Esophagus (tissue), 2 donors: ENCODE measurements at regions not wholly inside any gene's neighbourhood (a gene's known extent, or its start where the extent isn't known, plus 50 kb on each side); places are given as distances from the start of the nearest gene placed in this dataset.
A peak's percentile ranks its signal among the peaks of the same experiment; 100 is the strongest.
"Not testable (repeated sequence)": the region's sequence is repeated elsewhere in the genome, so short reads cannot be mapped to it uniquely, and the experiment has no call there.

Experiments
- H3K27ac ChIP-seq, 2 donors: one replicate each; pipeline ENCODE4 v1.5.1; 2013; ENCODE audit warnings: low read depth in 2 of 2, mild to moderate bottlenecking in 2 of 2, inconsistent platforms in 1 of 2, low read length in 1 of 2, moderate library complexity in 1 of 2
- H3K27me3 ChIP-seq, 2 donors: one replicate each; pipeline ENCODE4 v1.6.1; 2013; ENCODE audit warnings: low read length in 2 of 2, control low read depth in 1 of 2, mild to moderate bottlenecking in 1 of 2; ENCODE audit not compliant: insufficient read depth in 2 of 2, control insufficient read depth in 1 of 2
- H3K36me3 ChIP-seq, 2 donors: one replicate each; pipeline ENCODE4 v1.6.1; 2013; ENCODE audit warnings: low read length in 1 of 2; ENCODE audit not compliant: control insufficient read depth in 2 of 2, insufficient read depth in 2 of 2
- H3K4me1 ChIP-seq, 2 donors: one replicate each; pipeline ENCODE4 v1.6.1; 2013; ENCODE audit warnings: low read length in 1 of 2; ENCODE audit not compliant: control insufficient read depth in 2 of 2, insufficient read depth in 2 of 2
- H3K4me3 ChIP-seq, 2 donors: one replicate each; pipeline ENCODE4 v1.5.1; 2013; ENCODE audit warnings: low read length in 2 of 2, mild to moderate bottlenecking in 2 of 2, low read depth in 1 of 2, moderate library complexity in 1 of 2
- H3K9me3 ChIP-seq, 2 donors: one replicate each; pipeline ENCODE4 v1.6.1; 2013; ENCODE audit warnings: mild to moderate bottlenecking in 2 of 2, low read depth in 1 of 2, low read length in 1 of 2, moderate library complexity in 1 of 2; ENCODE audit not compliant: control insufficient read depth in 2 of 2, insufficient read depth in 1 of 2
- WGBS, 2 donors: extraction: QIAGEN DNeasy Blood & Tissue Kit; methylation state at CpG; one replicate each; pipeline ENCODE4 v1.1.7; 2013; 5-methylcytosine and 5-hydroxymethylcytosine counted together
- donor health status: healthy with polysubstance abuse.
- donor health status: Bipolar disorder and iron deficiency.

GRCh38 chr21:31529406-31529805, 130.1 kb upstream of the SOD1 start:
- H3K4me3 ChIP-seq, result no peak overlapping the region
- no peaks in the 10 kb centered on the region for H3K9me3 ChIP-seq
- 50 to 53% methylated on average over 1 of the region's 1 CpG for WGBS, 2 donors
- no peaks in the 10 kb centered on the region for H3K36me3 ChIP-seq
- no peaks in the 10 kb centered on the region for H3K27me3 ChIP-seq
- H3K27ac ChIP-seq, result no peak overlapping the region
- no peaks in the 10 kb centered on the region for H3K4me1 ChIP-seq

GRCh38 chr21:31526040-31526439, 133.5 kb upstream of the SOD1 start:
- Histone ChIP-seq H3K4me3 (no peak overlapping the region), H3K4me1 (no peaks in the 10 kb centered on the region), H3K27me3 (no peaks in the 10 kb centered on the region), H3K36me3 (no peaks in the 10 kb centered on the region), H3K27ac (no peak overlapping the region), H3K9me3 (no peaks in the 10 kb centered on the region)
- 86 to 88% methylated on average over 4 of the region's 4 CpGs for WGBS, 2 donors

- WGBS, 2 donors, result 58 to 74% methylated on average over 4 of the region's 4 CpGs
Measured at GRCh38 chr21:31524140-31524539, 135.4 kb upstream of the SOD1 start.

DNA sequence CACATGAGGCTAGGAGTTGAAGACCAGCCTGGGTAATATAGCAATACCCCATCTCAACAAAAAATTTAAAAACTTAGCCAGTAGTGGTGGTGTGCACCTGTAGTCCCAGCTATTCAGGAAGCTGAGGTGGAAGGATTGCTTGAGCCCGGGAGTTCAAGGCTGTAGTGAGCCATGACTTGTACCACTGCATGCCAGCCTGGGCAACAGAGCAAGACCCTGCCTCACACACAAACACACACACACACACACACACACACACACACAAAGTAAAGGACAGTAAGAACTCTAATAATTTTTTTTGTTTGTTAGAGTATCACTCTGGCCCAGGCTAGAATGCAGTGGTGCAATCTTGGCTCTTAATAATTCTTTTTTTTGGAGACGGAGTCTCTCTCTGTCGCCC, 138.0 kb upstream of the SOD1 start:
- 89 to 90% methylated on average over 3 of the region's 3 CpGs for WGBS, 2 donors

More at GRCh38 chr21:31524140-31524539, 135.4 kb upstream of the SOD1 start:
- no peaks in the 10 kb centered on the region for H3K27me3 ChIP-seq
- H3K4me3 ChIP-seq, result no peak overlapping the region
- no peaks in the 10 kb centered on the region for H3K36me3 ChIP-seq
- H3K27ac ChIP-seq, result no peak overlapping the region
- no peaks in the 10 kb centered on the region for H3K9me3 ChIP-seq
- no peaks in the 10 kb centered on the region for H3K4me1 ChIP-seq

GRCh38 chr21:31520561-31521098, 138.9 kb upstream of the SOD1 start:
- Histone ChIP-seq H3K4me1 (no peaks in the 10 kb centered on the region), H3K9me3 (no peaks in the 10 kb centered on the region), H3K27me3 (no peaks in the 10 kb centered on the region), H3K36me3 (no peaks in the 10 kb centered on the region), H3K27ac (no peak overlapping the region), H3K4me3 (no peak overlapping the region)
- WGBS, 2 donors, result 57 to 65% methylated on average over 8 of the region's 8 CpGs

More for the DNA sequence above, 138.0 kb upstream of the SOD1 start:
- Histone ChIP-seq H3K4me3 (no peak overlapping the region), H3K4me1 (no peaks in the 10 kb centered on the region), H3K27me3 (no peaks in the 10 kb centered on the region), H3K36me3 (no peaks in the 10 kb centered on the region), H3K27ac (no peak overlapping the region), H3K9me3 (no peaks in the 10 kb centered on the region)

DNA sequence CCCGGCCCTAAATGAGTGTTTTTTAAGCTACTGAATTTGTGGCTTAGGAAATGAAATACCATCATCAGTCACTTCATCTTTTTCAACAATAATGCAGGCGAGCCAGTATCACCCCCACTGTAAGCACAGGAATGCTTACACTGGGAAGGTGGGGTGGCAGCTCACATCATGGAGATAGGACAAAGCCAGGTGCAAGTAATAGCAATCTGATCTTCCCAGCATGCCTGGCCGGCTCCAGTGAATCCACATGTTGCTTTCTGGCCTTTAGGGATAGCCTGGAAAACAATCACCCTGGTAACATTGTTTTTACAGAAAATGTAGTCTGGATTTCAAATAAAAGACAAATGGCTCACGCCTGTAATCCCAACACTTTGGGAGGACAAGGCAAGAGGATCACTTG, 140.9 kb upstream of the SOD1 start:
- no peak overlapping the region for H3K4me3 ChIP-seq
- 95 to 96% methylated on average over 4 of the region's 4 CpGs for WGBS, 2 donors
- H3K9me3 ChIP-seq, result no peaks in the 10 kb centered on the region
- H3K4me1 ChIP-seq, result peaks cover 0 to 6% of the 10 kb centered on the region in 2 donors
- H3K27me3 ChIP-seq, result no peaks in the 10 kb centered on the region
- no peak overlapping the region for H3K27ac ChIP-seq
- H3K36me3 ChIP-seq, result no peaks in the 10 kb centered on the region

- WGBS, 2 donors, result 84 to 86% methylated on average over 8 of the region's 8 CpGs
- no peaks in the 10 kb centered on the region for H3K9me3 ChIP-seq
- H3K27ac ChIP-seq, result no peak overlapping the region
- peaks cover 0 to 6% of the 10 kb centered on the region in 2 donors for H3K4me1 ChIP-seq
- H3K4me3 ChIP-seq, result no peak overlapping the region
- no peaks in the 10 kb centered on the region for H3K36me3 ChIP-seq
- H3K27me3 ChIP-seq, result no peaks in the 10 kb centered on the region
Measured at GRCh38 chr21:31517664-31518414, 141.7 kb upstream of the SOD1 start.

DNA sequence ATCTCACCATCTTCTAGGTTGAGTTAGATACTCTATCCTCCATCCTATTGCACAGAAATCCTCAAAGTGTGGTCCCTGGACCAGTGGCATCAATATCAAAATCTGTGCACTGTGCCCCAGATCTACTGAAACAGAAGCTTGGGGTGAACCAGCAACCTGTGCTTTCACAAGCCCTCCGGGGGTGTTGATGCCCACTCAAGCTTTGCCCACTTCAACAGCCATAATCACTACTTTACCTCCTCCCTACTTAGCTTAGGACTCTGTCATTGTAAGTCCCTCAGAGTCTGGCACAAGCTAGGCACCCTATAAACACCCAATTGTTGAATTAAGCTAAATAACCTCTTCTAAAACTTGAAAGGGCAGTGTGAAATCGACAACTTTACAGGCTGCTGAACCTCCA, 144.2 kb upstream of the SOD1 start:
- Histone ChIP-seq H3K4me3 (no peak overlapping the region), H3K27me3 (no peaks in the 10 kb centered on the region), H3K9me3 (no peaks in the 10 kb centered on the region), H3K36me3 (no peaks in the 10 kb centered on the region), H3K27ac (no peak overlapping the region), H3K4me1 (peaks cover 0 to 6% of the 10 kb centered on the region in 2 donors)
- WGBS, 2 donors, result 84 to 93% methylated on average over 2 of the region's 2 CpGs

DNA sequence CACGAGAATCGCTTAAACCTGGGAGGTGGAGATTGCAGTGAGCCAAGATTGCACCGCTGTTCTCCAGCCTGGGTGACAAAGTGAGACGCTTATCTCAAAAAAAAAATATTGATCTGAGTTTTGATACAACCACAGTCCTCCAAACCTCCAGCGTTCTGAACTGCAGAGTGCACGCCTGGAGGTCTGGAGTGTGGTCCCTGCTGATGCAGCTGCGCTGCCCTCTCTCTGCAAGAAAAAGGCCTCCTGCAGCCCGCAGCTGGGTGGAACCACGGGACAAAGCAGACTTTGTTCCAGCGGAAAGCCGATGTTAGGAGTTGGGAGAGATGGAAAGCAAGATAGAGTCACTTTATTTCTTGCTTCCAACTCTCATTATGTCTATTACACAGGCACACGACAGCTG, 144.9 kb upstream of the SOD1 start:
- H3K4me3 ChIP-seq, result no peak overlapping the region
- WGBS, 2 donors, result 44 to 45% methylated on average over 12 of the region's 12 CpGs

DNA sequence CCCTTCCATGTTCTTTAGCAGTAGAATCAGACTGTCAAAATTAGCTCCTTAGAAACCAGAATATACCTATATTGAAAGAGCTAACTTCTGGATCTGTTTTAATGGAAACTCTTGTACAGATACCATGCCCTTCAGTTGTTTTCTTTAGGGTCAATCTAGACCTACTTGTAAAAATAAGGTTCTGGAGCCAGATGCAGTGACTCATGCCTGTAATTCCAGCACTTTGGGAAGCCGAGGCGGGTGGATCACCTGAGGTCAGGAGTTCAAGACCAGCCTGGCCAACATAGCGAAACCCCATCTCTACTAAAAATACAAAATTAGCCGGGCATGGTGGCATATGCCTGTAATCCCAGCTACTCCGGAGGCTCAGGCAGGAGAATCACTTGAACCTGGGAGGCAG, 146.0 kb upstream of the SOD1 start:
- H3K4me1 ChIP-seq, H3K36me3 ChIP-seq, H3K27me3 ChIP-seq, H3K27ac ChIP-seq, H3K9me3 ChIP-seq, H3K4me3 ChIP-seq: not testable (repeated sequence)
- WGBS, 2 donors, result 71 to 77% methylated on average over 5 of the region's 5 CpGs

More for the DNA sequence above, 144.9 kb upstream of the SOD1 start:
- Histone ChIP-seq H3K4me1 (peaks cover under 1 to 6% of the 10 kb centered on the region in 2 donors), H3K9me3 (no peaks in the 10 kb centered on the region), H3K27me3 (no peaks in the 10 kb centered on the region), H3K36me3 (no peaks in the 10 kb centered on the region), H3K27ac (peak overlapping the region in 1 of 2 donors; percentile 19)
